Activated naive CD4-positive, alpha-beta T cell (primary cell): ENCODE measurements at regions not wholly inside any gene's neighbourhood (a gene's known extent, or its start where the extent isn't known, plus 50 kb on each side); places are given as distances from the start of the nearest gene placed in this dataset.

ENCODE experiments used
- DNase-seq, 4 experiments: peaks; one replicate each; lab custom pipeline; 2025; lab: John Stamatoyannopoulos, UW

DNA sequence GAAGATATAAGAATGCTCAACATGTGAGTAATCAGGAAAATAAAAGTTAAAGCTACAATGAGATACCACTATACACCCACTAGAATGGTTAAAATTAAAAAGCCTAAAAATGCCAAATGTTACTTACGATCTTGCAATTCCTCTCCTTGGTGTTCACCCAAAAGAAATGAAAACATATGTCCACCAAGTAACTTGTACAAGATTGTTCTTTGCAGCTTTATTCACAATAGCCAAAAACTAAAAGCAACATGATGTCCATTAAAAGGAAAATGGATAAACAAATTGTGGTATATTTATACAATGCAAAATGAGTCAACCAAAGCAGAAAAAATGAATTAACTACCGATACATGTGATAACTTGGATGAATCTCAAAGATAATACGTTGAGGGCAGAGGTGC, 301.6 kb upstream of the THBS1 start:
- no peak for DNase-seq

DNA sequence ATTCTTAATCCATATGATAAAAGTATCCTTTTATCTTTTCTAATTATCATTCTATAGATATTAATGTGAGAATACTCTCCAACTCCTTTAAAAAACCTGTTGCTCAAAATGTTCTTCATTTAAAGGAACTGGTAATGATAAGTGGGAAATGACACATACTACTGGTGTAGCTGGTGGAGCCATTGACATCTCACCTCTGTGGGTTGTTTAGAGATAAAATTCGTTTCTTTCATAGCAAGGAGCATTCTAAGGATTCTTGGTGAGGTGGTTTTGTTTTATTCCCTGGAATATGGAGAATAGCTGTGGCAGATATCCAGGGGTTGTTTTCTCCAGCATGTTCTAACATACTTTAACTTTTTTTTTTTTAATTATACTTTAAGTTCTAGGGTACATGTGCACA, 299.8 kb upstream of the THBS1 start:
- no peak for DNase-seq

DNA sequence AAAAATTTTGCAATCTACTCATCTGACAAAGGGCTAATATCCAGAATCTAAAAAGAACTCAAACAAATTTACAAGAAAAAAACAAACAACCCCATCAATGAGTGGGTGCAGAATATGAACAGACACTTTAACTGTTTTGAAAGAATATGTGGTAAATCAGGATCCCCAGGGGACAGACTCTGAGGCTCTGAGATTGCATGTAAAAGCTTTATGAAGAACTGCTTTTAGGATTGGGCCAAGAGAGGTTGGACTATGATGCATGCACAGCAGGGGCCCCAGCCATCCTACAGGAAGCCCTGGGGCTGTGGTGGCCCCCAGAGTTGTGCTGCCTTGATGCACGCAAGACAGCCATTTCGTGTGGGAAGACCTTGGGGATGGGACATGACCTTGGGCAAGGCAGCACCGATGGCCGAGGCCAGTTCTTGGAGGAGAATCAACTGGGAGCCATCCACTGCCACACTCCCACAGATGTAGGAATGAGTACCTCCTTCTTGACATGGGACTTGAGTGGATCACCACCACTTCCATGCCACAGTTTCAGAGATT, 298.1 kb upstream of the THBS1 start:
- DNase-seq, result no peak

DNA sequence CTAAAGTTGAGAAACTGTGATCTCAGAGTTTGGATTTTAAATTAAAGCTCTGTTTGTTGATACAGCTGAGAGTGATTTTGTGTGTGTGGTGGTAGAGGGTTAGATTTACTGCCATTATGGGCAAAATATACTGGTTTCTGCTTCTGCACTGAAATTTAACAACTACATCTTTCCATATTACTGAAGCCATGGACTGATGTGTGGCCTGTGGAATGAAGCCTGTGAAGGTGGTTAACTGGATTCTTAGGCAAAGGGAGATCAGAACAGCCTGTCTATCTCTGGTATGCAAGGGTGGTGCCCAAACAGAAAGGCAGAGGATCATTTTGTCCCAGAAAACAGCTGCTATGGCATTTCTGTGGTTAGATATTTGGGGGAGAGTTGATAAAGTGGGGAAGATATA, 297.3 kb upstream of the THBS1 start:
- DNase-seq, result no peak

DNA sequence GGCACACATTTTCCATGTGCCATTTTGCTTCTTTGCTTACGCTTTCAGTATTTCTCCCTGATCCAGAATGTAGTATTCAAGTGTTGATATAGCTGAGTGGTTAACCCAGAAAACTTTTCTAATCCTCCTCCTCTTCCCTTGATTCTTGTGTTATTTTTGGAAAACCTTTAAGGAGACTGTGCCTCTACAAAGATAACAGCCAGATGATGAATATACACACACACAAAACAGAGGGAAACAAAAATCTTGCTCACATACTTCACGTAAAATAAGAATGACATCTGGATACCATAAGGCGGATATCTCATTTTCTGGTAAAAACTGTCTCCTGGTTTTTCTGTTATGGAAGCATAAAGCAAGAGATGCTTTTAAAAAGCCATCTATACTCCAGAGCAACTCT, 295.8 kb upstream of the THBS1 start:
- no peak for DNase-seq

DNA sequence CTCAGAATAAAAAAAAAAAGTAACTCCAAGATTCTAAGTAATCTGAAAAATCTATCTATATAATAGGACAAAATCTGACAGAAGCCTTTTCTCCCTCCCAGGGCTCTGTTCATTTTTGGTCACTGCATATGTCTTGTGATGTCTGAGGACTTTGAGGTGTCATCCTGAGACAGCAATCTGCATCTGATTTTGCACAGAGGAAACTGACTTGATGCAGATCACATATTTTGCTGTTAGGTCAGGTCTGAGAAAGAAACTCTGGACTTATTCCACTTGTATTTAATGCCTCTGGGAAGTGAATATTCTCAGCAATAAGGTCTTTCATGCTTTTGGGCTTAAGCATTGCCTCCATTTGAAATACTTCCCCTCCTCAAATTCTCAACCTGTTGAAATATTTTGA, 295.2 kb upstream of the THBS1 start:
- DNase-seq, result no peak

DNA sequence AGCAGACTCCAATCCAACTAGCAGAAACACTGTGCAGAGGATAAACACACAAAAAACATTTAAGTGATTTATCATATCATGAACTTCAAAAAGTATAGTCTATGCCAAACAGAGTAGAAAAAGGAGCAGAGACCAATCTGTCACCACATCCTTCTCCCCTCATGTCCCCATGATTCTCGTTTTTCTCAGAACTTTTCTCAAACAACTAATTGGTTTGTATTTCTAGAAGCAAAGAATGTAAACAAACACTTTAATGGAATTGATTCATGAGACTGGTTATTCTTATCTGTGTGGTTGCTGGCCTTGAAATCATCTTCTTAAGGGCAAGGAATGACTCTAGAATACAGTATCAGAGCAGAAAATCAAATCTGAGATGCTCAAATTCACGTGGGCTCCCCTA, 294.2 kb upstream of the THBS1 start:
- no peak for DNase-seq

DNA sequence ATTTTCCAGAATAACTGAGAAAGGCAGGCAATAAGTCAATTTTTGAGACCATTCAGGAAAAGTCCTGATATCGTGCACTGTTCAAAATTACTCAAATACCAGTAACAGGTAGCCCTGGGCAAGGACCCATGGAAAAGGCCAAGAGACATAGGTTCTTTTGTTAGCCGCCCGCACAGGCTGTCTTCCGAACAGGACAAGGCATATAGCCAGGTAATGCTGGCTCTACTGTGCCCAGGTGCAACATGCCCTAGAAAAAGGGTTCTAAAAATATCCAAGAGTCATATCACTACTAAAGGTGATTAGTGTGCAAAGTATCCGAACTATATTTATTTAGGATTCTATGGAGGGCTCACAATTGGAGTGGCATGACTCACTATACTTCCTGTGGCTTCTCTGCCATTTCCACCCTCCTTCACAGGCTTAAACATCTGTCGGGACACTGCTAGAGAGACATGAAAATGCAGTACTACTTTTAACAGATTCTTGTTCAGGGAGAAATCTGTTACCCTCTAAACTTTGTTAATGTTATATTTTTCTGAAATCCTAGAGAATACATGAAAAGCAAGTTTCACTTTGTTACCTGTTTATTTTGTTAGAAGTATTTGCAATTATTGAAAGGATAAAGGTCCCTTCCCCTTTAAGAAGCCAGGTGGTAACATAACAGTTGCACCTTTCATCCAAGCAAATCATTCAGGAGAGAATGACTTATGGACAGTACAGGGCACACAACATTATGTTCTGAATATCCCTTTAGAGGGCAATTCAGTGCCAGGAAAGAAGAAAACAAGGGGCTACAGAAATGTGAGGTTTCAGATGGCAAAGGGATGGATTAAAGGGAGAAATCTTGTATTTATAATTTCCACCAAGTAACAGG, 293.3 kb upstream of the THBS1 start:
- no peak for DNase-seq

DNA sequence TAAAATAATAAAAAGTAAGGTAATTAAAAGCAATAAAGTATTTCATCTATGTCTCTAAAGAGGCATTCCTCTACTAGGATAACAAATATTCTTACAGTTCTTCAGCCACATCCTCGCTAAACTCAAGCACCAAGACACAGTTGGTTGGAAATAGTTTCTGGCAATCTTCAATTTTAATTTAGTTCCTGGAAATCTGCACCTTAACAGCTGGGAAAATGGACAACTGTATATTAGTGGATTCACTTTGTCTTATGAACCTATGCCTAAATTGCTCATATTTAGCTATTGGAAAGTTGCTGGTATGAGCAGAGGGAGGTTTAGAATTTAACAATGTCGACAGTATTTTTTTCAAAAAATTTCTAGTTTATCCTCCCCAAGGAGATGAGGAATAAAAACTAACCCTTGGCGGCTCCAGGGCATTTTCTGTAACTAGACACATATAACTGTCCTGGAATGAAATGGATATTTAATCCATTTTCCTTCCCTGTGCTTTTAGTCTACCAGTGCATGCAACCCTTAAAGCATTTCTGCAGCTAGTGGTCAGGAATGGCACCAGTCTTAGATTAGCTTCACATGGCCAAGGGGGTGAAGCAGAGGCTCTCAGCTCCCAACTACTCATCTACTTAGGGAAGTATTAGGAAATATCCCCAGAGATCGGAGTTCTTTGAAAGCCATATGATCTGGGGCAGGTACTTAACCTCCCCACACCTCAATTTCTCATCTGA, 290.0 kb upstream of the THBS1 start:
- no peak for DNase-seq

DNA sequence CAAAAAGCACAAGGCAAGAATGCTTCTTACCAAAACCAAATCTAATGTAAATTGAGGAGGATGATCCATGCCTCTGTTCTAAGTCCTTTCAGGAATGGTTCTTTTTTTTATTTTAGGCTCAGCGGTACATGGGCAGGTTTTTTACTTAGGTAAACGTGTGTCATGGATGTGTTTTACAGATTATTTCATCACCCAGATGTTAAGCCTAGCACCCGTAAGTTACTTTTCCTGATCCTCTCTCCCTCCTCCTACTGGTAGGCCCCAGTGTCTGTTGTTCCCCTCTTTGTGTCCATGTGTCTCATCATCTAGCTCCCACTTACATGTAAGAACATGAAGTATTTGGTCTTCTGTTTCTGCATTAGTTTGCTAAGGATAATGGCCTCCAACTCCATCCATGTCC, 289.2 kb upstream of the THBS1 start:
- no peak for DNase-seq

DNA sequence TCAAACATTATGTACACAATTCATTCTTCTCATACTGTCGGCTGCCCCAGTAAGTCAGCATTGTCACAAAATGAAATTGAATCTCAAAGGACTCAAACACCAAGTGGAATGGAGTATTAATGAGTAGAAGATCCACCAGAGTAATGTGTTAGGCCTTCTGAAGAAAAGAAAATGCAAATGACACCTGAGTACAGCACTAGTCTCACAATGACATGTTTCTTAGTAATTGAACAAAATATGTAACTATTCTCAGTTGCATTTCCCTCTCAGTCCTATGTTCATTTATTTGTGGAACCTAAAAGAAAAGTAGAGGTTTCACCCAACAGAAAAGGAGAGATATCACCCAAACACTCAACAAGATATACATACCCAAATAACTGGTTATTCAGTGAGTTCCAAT, 283.9 kb upstream of the THBS1 start:
- no peak for DNase-seq

DNA sequence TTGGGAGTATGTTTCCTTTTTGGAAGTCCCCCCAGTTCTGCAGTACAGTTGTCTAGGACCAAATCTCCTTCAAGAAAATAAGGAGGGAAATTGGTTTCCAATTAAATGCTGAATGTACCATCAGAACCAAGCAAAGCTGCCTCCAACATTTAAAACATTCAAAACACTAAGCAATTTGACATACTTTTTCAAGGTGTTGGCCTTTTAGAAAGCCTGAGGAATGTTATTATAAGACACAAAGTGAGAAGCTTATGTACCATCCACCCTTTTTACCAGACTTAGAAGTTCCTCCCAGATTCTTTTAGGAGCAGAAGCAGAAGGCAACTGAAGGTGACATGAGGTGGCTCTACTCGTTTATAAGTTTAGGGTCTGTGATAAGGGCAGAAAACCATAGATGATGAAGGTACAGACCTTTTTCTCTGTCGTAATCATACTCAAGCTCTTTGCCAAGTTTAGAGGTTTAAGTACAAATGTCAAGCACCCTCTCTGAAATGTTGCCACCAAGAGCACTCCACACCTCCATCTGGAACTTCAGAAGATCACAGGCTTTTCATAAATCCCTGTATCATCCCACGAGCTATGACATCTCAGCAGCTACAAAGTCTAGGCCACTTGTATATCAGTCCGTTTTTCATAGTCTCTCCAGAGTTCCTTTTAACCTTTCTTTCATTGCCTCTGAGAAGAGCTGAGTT, 282.5 kb upstream of the THBS1 start:
- no peak for DNase-seq

DNA sequence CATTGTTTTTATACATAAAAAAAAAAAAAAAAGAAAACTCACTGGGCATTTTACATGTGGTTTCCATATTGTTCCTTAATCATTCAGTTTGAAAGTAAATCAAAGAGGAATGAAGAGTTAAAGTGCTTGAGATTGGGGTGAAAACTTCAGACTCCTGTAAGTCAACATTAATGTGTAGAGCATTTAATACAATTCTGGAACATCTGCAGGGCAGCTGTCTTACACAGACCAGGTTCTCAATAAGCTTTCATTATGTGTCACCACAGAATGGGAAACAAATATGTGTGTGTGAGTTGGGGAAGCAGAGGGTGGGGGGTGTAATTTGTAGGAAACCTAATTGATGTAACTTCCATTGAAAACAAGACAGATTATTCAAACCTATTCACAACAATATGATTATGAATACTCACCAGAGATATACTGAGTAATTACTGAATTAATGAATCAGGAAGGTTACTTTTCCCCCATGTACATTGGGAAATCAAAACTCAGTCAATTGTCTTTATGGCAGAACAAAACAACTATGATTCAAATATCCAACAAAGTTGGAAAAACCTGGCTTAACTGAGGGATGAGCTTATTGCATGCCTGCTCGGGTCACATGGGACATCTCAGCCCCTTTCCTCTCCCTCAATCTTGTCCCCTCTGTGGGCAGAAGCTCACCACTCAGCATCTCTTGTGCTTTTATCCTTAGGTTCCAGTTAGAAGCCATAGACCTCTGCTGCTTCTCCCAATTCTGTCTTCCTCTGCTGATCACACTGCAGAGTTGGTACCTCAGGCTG, 281.2 kb upstream of the THBS1 start:
- no peak for DNase-seq

DNA sequence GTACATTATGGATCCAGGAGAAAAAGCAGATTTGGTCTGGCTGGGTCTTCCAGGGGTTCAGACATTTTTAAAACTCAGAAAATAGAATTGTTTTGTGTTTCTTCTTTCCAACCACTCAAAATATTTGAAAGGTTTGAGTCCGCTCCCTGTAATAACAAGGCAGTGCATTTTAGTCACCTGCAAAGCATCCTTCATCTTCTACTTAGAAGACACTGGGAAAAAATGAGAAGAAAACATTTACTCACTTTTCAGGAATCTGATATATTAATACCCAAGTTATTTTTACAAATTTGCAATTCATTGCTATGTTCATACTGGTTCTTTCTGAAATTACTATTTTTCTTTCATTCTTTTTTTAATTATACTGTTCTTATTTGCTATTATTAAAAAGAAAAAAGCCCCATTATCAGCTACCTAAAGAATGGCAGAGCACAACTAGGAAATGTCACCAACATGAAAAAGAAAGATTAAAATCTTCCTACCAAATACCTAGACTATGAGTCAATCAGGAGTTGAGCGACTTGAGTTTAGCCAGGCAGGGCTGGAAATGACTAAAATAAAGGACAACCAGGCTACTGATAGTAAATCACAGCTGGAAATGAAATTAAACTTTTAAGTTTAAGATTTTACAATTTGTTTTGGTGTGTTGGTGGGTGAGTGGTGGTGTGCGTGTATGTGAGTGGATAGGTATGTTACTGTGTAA, 280.3 kb upstream of the THBS1 start:
- no peak for DNase-seq

DNA sequence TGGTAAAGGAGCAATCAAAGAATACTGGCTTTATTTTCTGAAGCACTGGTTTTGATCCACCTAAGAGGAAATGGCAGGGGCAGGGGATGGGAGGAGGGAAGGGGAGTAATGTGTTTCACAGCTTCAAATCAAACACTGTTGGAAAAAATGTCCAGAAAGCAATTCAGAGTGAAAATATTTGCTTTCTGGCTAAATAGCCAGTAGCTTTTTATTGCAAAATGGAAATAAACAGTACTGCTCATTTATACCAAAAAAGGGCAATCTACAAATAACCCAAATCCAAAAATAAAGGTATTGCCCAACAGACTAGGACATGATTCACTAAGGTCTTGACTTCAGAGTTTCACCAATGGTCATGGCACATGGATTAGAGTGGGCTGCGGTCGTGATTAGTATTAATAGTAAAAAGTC, 279.3 kb upstream of the THBS1 start:
- DNase-seq, result no peak

DNA sequence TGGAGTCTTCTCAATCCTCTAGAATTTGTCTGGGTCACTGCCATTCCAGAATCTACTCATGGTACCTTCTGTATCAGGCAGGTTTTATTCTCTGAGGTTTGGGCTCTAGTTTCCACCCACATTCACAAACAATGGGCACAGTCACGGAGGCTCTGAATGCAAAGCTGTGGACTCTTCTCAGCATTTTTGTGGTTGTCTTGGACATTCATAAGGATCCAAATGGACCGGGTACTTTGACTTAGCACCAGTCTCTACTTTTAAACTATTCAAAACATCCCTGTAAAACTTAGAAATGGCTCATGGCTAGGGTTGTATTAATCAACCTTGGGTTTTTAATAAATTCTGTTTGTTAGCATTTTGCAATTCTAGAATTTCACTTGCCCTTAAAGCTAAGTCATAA, 277.9 kb upstream of the THBS1 start:
- DNase-seq, result no peak

DNA sequence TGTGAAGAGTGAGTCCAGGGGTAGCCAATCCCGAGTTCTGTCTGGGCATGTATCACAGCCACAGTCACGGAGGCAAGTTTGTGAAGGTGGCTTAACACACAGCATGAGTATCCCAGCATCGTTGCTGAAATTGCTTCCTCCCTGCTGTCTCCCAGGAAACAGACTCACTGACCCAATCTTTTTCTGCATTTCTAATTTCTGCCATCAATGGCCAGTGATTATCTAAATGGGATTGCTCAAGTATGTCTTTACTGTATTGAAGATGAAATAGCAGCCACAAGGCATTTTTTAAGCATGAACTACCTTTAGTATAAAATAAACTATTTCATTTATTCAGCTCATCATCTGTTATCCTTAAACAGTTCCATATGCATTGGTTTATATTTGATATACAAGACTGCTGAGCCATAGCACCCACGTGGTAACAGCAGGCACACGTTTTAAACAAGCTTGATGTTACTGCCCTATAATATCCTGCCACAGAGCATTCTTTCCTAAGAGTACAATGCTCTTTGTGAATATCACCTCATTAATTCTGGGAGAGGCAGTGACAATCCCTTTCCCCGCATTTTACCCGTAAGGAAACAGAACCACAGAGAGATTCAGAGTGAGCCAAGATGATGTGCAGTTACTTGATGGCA, 276.6 kb upstream of the THBS1 start:
- no peak for DNase-seq

DNA sequence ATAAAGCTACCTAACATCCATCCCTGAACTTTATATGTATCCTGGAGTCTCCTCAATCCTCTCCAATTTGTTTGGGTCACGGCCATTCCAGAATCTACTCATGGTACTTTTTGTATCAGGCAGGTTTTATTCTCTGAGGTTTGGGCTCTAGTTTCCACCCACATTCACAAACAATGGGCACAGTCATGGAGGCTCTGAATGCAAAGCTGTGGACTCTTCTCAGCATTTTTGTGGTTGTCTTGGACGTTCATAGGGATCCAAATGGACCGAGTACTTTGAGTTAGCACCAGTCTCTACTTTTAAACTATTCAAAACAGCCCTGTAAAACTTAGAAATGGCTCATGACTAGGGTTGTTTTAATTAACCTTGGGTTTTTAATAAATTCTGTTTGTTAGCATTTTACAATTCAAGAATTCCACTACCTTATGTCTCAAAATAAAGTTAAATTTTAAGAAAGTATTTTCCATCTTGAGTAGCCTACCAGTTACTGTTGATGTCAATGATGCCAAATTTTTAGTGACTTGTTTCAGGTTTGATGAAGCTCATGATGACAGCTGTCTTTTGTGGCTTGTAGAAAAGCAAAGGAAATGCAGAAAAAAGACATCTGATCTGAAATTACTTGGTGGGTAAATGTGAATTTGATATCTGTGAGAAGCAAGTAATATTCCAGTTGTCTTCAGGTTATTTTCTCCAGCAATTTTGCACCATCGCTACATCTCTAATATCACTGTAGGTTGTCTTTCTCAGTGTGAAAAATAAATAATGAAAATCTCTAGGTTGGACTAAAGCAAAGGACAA, 275.7 kb upstream of the THBS1 start:
- DNase-seq, result no peak

DNA sequence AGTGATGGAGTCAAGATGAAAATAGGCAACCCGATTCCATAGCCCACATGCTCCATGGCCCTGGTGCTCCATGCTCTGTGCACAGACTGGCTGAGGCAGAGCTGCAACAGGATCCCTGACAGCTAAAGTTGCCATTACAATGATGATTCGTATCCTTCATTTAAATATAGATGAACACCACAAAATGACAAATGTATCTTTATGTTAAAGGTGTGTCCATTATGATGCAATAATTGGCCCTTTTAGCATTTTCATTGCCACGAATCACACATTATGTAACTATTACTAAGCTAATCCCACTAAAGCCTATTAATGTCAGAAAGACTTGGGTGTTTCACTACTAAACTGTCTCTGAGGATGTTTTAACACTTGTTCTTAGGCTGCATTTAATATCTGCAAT, 270.2 kb upstream of the THBS1 start:
- DNase-seq, result no peak

DNA sequence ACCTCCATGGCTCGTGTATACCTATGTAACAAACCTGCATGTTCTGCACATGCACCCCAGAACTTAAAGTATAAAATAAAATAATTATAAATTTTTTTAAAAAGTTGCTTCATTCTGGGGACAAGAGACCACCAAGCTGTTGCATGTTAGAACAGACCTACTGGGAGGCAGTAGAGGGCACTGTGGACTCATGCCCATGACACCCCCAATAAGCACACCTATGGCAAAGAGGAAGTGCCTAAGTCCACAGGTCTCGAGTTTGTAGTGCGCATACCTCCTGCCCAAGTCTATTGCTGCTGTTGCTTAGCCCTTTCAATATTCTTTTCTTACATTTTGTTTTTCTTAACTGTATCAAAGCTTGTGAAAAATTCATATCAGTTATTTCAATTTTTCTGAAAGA, 267.9 kb upstream of the THBS1 start:
- no peak for DNase-seq
